ENCODE measurements at regions not wholly inside any gene's neighbourhood (a gene's known extent, or its start where the extent isn't known, plus 50 kb on each side); places are given as distances from the start of the nearest gene placed in this dataset.

DNA sequence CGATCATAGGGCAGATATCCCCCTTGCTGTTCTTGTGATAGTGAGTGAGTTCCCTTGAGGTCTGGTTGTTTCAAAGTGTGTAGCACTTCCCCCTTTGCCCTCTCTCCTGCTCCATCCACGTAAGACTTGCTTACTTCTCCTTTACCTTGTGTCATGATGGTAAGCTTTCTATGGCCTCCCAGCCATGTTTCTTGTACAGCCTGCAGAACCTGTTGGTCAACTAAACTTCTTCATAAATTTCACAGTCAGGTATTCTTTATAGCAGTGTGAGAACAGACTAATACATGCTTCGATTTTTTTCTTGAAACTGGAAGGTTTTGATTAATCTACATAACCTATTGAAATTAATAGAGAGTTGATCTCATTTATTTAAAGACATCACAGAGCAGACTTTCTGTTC, 302.5 kb upstream of the PBX1 start:
- TF ChIP-seq, protein P1, sequence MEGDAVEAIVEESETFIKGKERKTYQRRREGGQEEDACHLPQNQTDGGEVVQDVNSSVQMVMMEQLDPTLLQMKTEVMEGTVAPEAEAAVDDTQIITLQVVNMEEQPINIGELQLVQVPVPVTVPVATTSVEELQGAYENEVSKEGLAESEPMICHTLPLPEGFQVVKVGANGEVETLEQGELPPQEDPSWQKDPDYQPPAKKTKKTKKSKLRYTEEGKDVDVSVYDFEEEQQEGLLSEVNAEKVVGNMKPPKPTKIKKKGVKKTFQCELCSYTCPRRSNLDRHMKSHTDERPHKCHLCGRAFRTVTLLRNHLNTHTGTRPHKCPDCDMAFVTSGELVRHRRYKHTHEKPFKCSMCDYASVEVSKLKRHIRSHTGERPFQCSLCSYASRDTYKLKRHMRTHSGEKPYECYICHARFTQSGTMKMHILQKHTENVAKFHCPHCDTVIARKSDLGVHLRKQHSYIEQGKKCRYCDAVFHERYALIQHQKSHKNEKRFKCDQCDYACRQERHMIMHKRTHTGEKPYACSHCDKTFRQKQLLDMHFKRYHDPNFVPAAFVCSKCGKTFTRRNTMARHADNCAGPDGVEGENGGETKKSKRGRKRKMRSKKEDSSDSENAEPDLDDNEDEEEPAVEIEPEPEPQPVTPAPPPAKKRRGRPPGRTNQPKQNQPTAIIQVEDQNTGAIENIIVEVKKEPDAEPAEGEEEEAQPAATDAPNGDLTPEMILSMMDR (IDR thresholded peaks at IDR 0.05; ENCODE audit: insufficient read depth, low read depth, low read length) = no peak
- no peak for TF ChIP-seq EZH2 (IDR thresholded peaks at IDR 0.05; ENCODE audit: insufficient read depth, low read length)

Measured in astrocyte (in vitro differentiated cells and primary cell).